Panc1 (cell line): ENCODE measurements at regions not wholly inside any gene's neighbourhood (a gene's known extent, or its start where the extent isn't known, plus 50 kb on each side); places are given as distances from the start of the nearest gene placed in this dataset.

Experiments used
- POLR2AphosphoS5 ChIP-seq: IDR thresholded peaks from 2 replicates; pipeline ENCODE4 v1.6.1; 2012; ENCODE audit warnings: mild to moderate bottlenecking, low read depth, low read length, moderate library complexity
- SIN3A ChIP-seq: IDR thresholded peaks from 2 replicates; pipeline ENCODE4 v1.6.1; 2012; ENCODE audit warnings: low read depth, mild to moderate bottlenecking, low read length, moderate library complexity, borderline replicate concordance; ENCODE audit not compliant: insufficient read depth
- TF ChIP-seq, protein P1 (sequence below): fragments of 450-650 bp; IDR thresholded peaks from 2 replicates; pipeline ENCODE4 v1.5.1; 2017; ENCODE audit warnings: mild to moderate bottlenecking

DNA sequence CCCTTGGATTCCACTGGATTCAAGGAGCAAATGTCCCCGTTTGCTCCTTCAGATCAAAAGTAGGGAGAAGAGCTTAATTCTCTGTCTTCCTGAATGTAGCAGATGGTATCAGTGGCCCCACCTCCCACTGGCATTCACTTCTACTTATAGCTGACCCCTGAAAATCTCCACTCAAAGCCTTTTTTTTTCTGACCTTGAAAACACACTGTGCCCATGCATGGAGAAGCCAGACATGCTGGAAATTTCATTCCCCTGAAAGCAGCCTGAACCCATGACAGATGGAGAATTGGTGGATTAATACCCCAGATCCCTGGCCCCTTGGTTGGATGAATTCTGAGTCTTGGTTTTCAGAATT lies 76.6 kb upstream of the UBAC2 start:
- TF ChIP-seq, protein P1, sequence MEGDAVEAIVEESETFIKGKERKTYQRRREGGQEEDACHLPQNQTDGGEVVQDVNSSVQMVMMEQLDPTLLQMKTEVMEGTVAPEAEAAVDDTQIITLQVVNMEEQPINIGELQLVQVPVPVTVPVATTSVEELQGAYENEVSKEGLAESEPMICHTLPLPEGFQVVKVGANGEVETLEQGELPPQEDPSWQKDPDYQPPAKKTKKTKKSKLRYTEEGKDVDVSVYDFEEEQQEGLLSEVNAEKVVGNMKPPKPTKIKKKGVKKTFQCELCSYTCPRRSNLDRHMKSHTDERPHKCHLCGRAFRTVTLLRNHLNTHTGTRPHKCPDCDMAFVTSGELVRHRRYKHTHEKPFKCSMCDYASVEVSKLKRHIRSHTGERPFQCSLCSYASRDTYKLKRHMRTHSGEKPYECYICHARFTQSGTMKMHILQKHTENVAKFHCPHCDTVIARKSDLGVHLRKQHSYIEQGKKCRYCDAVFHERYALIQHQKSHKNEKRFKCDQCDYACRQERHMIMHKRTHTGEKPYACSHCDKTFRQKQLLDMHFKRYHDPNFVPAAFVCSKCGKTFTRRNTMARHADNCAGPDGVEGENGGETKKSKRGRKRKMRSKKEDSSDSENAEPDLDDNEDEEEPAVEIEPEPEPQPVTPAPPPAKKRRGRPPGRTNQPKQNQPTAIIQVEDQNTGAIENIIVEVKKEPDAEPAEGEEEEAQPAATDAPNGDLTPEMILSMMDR = no peak
- TF ChIP-seq POLR2AphosphoS5 (no peak), SIN3A (no peak)
